GM13976 (cell line): ENCODE measurements at regions not wholly inside any gene's neighbourhood (a gene's known extent, or its start where the extent isn't known, plus 50 kb on each side); places are given as distances from the start of the nearest gene placed in this dataset.
"Not testable (repeated sequence)": the region's sequence is repeated elsewhere in the genome, so short reads cannot be mapped to it uniquely, and the experiment has no call there.

Source experiments
- DNase-seq: peaks from one replicate; pipeline ENCODE4 v3.0.0; 2012; ENCODE audit warnings: low spot score
- in situ Hi-C: fragments of 300-500 bp; cut with MboI; formaldehyde crosslinking; loops from one replicate; pipeline ENCODE4 v1.12.0; 2022; ENCODE audit warnings: low sequenced_read_pairs, mixed read lengths, inconsistent platforms; ENCODE audit not compliant: unreplicated experiment
- TF ChIP-seq, protein P1 (sequence below): IDR thresholded peaks from 2 replicates; pipeline ENCODE4 v1.5.1; 2012; ENCODE audit warnings: borderline replicate concordance, mild to moderate bottlenecking; ENCODE audit not compliant: insufficient read depth; ENCODE audit errors: extremely low read depth, missing control alignments, control extremely low read depth

DNA sequence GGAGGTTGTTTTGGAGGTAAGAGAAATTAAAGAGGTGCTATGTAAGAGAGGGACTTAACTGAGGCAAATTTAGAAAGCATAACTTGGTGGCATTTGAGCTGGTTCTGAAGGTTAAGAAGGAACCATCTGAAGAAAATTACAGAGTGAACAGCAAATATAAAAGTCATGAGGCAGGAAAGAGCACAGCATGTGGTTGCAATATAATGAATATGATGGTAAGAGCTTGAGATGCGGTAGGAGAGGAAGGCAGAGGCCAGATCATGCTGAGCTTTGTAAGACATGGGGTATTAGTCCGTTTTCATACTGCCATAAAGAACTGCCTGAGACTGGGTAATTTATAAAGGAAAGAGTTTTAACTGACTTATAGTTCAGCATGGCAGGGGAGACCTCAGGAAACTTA is 279.1 kb downstream of the UTRN start:
- DNase-seq: no peak
- TF ChIP-seq, protein P1, sequence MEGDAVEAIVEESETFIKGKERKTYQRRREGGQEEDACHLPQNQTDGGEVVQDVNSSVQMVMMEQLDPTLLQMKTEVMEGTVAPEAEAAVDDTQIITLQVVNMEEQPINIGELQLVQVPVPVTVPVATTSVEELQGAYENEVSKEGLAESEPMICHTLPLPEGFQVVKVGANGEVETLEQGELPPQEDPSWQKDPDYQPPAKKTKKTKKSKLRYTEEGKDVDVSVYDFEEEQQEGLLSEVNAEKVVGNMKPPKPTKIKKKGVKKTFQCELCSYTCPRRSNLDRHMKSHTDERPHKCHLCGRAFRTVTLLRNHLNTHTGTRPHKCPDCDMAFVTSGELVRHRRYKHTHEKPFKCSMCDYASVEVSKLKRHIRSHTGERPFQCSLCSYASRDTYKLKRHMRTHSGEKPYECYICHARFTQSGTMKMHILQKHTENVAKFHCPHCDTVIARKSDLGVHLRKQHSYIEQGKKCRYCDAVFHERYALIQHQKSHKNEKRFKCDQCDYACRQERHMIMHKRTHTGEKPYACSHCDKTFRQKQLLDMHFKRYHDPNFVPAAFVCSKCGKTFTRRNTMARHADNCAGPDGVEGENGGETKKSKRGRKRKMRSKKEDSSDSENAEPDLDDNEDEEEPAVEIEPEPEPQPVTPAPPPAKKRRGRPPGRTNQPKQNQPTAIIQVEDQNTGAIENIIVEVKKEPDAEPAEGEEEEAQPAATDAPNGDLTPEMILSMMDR: no peak
- in situ Hi-C loops: no loop called here

DNA sequence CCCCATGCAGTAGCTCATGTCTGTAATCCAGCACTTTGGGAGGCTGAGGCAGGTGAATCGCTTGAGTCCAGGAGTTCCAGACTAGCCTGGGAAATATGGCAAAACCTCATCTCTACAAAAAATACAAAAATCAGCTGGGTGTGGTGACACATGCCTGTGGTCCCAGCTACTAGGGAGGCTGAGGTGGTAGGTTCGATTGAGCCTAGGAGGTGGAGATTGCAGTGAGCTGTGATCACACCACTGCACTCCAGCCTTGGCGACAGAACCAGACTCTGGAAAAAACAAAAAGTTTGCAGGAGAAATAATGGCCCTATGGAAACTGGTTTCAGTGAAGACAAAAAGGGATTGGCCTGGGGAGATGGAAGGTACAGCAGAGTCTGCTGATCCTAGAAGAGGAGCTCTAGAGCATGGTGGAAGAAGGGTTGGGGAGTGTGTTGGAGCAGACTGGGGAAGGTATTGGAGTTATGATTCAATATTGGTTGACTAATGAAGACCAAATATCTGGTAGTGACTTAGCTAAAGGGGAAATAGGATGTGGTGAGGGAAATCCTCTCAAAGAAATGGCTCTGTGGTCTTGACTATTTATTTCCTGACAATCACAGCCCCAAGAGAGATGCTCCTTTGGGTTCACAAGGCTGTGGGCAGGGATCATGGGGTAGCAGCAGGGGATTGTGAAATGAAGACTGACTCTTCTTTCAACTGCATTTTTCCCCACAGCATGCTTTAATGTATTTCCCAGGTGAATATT is 281.9 kb downstream of the UTRN start:
- no peak for DNase-seq
- in situ Hi-C loops: no loop called here
- TF ChIP-seq, protein P1: no peak

DNA sequence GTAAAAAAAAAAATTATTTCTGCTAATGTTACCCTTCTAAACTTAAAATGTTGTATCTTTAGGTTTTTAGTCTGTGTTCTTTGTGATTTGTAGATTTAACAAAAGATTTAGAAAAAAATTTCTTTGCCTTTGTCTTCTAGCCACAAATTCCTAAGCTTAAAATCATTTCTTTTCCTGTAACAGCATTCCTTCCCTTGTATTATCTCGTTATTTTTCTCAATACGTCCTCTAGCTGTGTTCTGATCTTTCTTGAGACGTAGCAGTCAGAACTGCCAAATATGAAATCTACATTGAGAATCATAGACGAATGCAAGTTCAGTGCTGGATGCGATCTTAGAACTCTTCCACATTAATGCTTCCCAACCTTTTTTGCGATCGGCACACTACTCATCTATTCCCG is 283.1 kb downstream of the UTRN start:
- in situ Hi-C loops: no loop called here
- TF ChIP-seq, protein P1: no peak
- no peak for DNase-seq

DNA sequence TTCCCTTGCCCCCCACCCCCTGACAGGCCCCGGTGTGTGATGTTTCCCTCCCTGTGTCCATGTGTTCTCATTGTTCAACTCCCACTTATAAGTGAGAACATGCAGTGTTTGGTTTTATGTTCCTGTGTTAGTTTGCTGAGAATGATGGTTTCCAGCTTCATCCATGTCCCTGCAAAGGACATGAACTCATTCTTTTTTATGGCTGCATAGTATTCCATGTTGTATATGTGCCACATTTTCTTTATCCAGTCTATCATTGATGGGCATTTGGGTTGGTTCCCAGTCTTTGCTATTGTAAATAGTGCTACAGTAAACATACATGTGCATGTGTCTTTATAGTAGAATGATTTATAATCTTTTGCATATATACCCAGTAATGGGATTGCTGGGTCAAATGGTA is 287.4 kb downstream of the UTRN start:
- in situ Hi-C loops, DNase-seq: not testable (repeated sequence)

DNA sequence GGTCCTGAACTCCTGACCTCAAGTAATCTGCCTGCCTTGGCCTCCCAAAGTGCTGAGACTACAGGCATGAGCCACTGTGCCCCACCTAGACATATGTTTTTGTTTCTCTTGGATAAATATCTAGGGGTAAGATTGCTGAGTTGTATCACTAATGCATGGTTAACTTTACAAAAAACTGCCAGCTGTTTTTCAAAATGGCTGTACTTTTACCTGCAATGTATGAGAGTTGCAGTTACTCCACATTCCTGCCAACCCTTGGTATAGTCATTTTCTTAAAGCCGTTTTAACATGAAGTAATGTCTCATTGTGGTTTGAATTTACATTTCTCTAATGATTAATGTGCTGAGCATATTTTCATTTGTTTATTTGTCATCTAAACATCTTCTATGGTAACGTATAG is 289.7 kb downstream of the UTRN start:
- TF ChIP-seq, protein P1: no peak
- in situ Hi-C loops: loop anchor here (25.0 kb wide), 2 partner anchors 363 to 463 kb away; no protein-coding TSS in a partner anchor
- DNase-seq: no peak

DNA sequence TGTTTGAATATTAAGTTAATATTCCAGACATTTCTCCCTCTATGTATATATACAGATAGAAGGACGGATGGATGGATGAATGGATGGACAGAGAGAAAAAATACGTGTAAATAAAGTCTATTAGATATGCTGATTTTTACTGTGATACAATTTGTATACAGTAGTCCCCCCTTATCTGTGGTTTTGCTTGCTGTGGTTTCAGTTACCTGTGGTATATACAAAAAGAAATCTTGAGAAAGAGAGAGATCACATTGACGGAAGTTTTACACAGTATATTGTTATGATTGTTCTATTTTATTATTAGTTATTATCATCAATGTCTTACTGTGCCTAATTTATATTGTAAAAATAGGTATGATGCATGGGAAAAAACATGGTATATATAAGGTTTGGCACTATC is 290.2 kb downstream of the UTRN start:
- TF ChIP-seq, protein P1: no peak
- DNase-seq: no peak
- in situ Hi-C loops: loop anchor here (25.0 kb wide), 2 partner anchors 362 to 462 kb away; no protein-coding TSS in a partner anchor

DNA sequence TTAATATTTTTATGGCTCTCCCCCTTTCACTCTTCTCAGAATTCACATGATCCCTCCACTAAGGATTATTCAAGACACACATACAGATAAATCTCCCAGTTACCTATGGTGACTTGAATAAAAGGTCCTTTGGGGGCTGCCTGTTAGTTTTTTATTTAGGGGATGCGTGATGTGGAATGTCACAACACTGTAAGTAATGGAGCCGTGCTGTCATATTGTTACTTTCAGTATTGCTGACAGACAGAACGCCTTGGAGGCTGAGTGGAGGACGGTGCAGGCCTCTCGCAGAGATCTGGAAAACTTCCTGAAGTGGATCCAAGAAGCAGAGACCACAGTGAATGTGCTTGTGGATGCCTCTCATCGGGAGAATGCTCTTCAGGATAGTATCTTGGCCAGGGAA is 291.7 kb downstream of the UTRN start:
- in situ Hi-C loops: loop anchor here (25.0 kb wide), 2 partner anchors 360 to 460 kb away; no protein-coding TSS in a partner anchor
- DNase-seq: no peak
- TF ChIP-seq, protein P1: no peak
